Prostate gland (tissue), 2 donors: ENCODE measurements at regions not wholly inside any gene's neighbourhood (a gene's known extent, or its start where the extent isn't known, plus 50 kb on each side); places are given as distances from the start of the nearest gene placed in this dataset.

ENCODE experiments used
- DNase-seq: peaks from one replicate; pipeline ENCODE4 v3.0.0-alpha.2; 2019; ENCODE audit warnings: low spot score
- H3K27ac ChIP-seq, 2 donors: fragments of 200-600 bp; sonication (generic); 2 replicates each; pipeline ENCODE4 v1.5.1; 2017 to 2019
- H3K27me3 ChIP-seq: fragments of 200-600 bp; sonication (generic); replicated peaks from 2 replicates; pipeline ENCODE4 v1.5.1; 2019; ENCODE audit not compliant: insufficient read depth
- H3K36me3 ChIP-seq, 2 donors: fragments of 200-600 bp; sonication (generic); 1 replicate in 1 of 2; 2 replicates in 1 of 2; pipeline versions ENCODE4 v1.5.1 to v1.8.1; 2017 to 2019
- H3K4me1 ChIP-seq: fragments of 200-600 bp; sonication (generic); replicated peaks from 2 replicates; pipeline ENCODE4 v1.5.1; 2019
- H3K4me3 ChIP-seq, 2 donors: fragments of 200-600 bp; sonication (generic); 2 replicates each; pipeline ENCODE4 v1.5.1; 2017 to 2019
- H3K9me3 ChIP-seq: fragments of 200-600 bp; sonication (generic); 2 replicates; pipeline ENCODE4 v1.5.1; 2017
- CTCF ChIP-seq, 4 experiments: fragments of 200-600 bp in 2 of 4; fragments of 450-650 bp in 2 of 4; sonication (generic) in 2 of 4; IDR thresholded peaks; 1 replicate in 3 of 4; 2 replicates in 1 of 4; pipeline ENCODE4 v1.5.1; 2016 to 2019; ENCODE audit warnings: antibody characterized with exemption in 4 of 4, mild to moderate bottlenecking in 2 of 4, moderate library complexity in 2 of 4
- POLR2A ChIP-seq: fragments of 450-650 bp; IDR thresholded peaks from one replicate; pipeline ENCODE4 v1.6.1; 2016; ENCODE audit warnings: antibody characterized with exemption, mild to moderate bottlenecking
- POLR2AphosphoS5 ChIP-seq: sonication (generic); formaldehyde crosslinking; IDR thresholded peaks from one replicate; pipeline ENCODE4 v1.6.1; 2017; ENCODE audit warnings: antibody characterized with exemption
- WGBS: methylation state at CpG from one replicate; pipeline ENCODE4 v1.1.5; 2018; 5-methylcytosine and 5-hydroxymethylcytosine counted together
- intact Hi-C: fragments of 100-400 bp; cut with DNase I; formaldehyde crosslinking; loops from one replicate; pipeline ENCODE4 v1.14.2; 2022

- TF ChIP-seq CTCF (IDR thresholded peaks at IDR 0.05) (no peak), POLR2AphosphoS5 (no peak)
- 95% methylated on average over 4 of the region's 4 CpGs for WGBS
- intact Hi-C loops, result no loop called here
Observed at GRCh38 chr20:57051096-57051495, 215.3 kb downstream of the BMP7 start.

GRCh38 chr20:57053067-57053466, 213.4 kb downstream of the BMP7 start:
- H3K4me1 ChIP-seq, result peaks cover 4% of the 10 kb centered on the region
- TF ChIP-seq POLR2AphosphoS5 (no peak), POLR2A (no peak), CTCF (IDR thresholded peaks at IDR 0.05) (no peak)
- no peaks in the 10 kb centered on the region for H3K27me3 ChIP-seq
- intact Hi-C loops, result no loop called here
- H3K27ac ChIP-seq, result no peak overlapping the region
- no peaks in the 10 kb centered on the region for H3K36me3 ChIP-seq
- 94% methylated on average over 5 of the region's 5 CpGs for WGBS
- no peak for DNase-seq
- no peaks in the 10 kb centered on the region for H3K9me3 ChIP-seq
- no peak overlapping the region for H3K4me3 ChIP-seq

More at GRCh38 chr20:57051096-57051495, 215.3 kb downstream of the BMP7 start:
- DNase-seq, result no peak
- Histone ChIP-seq H3K4me1 (peaks cover 4% of the 10 kb centered on the region), H3K27ac (no peak overlapping the region), H3K27me3 (no peaks in the 10 kb centered on the region), H3K9me3 (no peaks in the 10 kb centered on the region), H3K4me3 (no peak overlapping the region), H3K36me3 (no peaks in the 10 kb centered on the region)

DNA sequence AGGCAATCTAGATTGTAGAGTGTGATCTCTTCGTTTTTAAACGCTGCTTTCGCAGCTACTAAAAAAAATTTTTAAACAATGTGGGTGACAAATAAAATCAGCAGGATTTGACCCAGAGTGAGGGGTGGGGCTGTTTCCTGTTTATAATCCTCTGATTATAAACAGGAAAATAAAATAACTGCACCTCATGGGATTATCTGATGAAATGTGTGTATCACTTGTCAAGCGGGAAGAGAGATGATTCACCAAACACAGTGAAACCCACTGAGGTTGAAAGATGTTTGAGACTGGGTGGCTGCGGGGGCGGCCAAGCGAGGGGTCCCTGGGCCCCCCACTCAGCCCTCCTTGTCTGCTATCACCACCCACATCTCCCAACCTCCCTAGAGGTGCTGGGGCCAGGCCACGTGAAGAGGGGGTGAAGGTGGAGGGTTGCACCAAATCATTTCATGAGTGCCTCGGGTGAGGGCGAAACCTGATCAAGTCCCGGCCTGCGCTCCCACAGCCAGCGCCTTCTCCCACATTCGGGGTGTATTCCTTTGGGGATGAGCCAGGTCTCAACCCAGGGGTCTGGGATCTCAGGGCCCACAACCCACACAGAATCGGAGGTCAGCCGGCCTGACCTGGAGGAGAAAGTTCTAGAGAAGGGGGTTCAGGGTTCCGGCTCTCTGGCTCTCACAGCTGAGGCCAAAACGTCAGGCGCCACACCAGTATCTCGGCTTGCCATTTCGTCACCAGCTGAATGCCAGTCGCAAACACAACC, 212.5 kb downstream of the BMP7 start:
- 84% methylated on average over 22 of the region's 22 CpGs for WGBS
- DNase-seq, result no peak
- no peaks in the 10 kb centered on the region for H3K27me3 ChIP-seq
- no peaks in the 10 kb centered on the region for H3K36me3 ChIP-seq
- no peaks in the 10 kb centered on the region for H3K9me3 ChIP-seq
- no peak overlapping the region for H3K4me3 ChIP-seq
- peaks cover 4% of the 10 kb centered on the region for H3K4me1 ChIP-seq
- H3K27ac ChIP-seq, result no peak overlapping the region
- intact Hi-C loops, result no loop called here
- TF ChIP-seq POLR2AphosphoS5 (no peak), POLR2A (no peak), CTCF (IDR thresholded peaks at IDR 0.05) (no peak)

GRCh38 chr20:57055345-57055744, 211.1 kb downstream of the BMP7 start:
- Histone ChIP-seq H3K4me3 (no peak overlapping the region), H3K27ac (no peak overlapping the region), H3K4me1 (no peaks in the 10 kb centered on the region), H3K27me3 (no peaks in the 10 kb centered on the region), H3K36me3 (no peaks in the 10 kb centered on the region), H3K9me3 (no peaks in the 10 kb centered on the region)
- DNase-seq, result no peak
- no peak for TF ChIP-seq POLR2A
- no peak for TF ChIP-seq POLR2AphosphoS5
- no peak for TF ChIP-seq CTCF (IDR thresholded peaks at IDR 0.05)
- WGBS, result 85% methylated on average over 9 of the region's 9 CpGs
- intact Hi-C loops, result no loop called here

GRCh38 chr20:57056651-57057050, 209.8 kb downstream of the BMP7 start:
- no peak for DNase-seq
- no peaks in the 10 kb centered on the region for H3K27me3 ChIP-seq
- H3K4me1 ChIP-seq, result no peaks in the 10 kb centered on the region
- no peaks in the 10 kb centered on the region for H3K9me3 ChIP-seq
- TF ChIP-seq CTCF (IDR thresholded peaks at IDR 0.05), result no peak
- intact Hi-C loops, result no loop called here
- no peak overlapping the region for H3K27ac ChIP-seq
- no peaks in the 10 kb centered on the region for H3K36me3 ChIP-seq
- 98% methylated on average over 5 of the region's 5 CpGs for WGBS
- no peak overlapping the region for H3K4me3 ChIP-seq
